ENCODE measurements at regions not wholly inside any gene's neighbourhood (a gene's known extent, or its start where the extent isn't known, plus 50 kb on each side); places are given as distances from the start of the nearest gene placed in this dataset.

DNA sequence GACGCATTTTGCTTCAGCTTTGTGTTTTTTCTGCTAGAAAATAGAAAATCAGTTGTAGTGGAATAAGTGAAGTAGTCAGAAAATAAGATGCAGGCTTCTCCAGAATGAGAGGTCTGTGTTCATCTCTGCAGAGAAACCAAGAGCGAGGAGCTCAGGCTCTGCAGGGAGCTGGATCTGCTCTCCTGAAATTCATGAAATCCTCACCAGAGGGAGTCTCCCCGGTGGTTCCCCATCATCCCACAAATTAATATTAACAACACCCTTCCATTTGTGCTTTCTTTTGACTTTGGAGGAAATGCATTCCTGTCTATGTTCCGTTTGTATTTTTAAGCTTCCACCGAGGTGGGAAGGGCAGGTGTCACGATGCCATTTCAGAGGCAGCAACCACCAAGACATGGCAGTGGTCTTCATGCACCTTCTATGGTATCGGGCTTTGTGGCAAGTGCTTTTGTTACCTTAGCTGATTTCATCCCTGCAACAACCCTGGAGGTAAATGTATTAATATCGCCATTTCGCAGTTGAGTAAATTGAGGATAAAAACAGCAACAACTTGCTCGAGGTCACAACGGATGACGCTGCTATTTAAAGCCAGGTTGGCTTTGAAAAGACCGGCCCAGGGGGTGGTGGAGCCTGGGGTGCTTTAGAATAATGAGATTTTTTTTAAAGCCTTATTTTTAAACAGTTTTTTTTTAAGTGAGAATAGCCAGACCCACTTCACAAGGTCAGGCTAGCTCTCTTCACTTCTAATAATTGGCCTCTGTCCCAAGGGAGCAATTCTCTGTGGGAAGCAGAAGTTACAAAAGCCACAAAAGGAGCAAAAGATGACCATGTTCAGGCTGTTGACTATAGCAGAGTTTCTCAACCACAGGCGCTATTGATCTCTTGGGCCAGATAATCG lies 367.6 kb upstream of the ERCC4 start:
- no peaks in the 10 kb centered on the region for H3K79me2 ChIP-seq (ENCODE audit: insufficient read depth, low read depth, low read length)
- no TSS peak for BruUV-seq (replicated peaks)
- no peak overlapping the region for H3K4me2 ChIP-seq (ENCODE audit: low read length)
- no peaks in the 10 kb centered on the region for H3K4me1 ChIP-seq (ENCODE audit: insufficient read depth, low read length, poor library complexity, severe bottlenecking)
- H3K9me3 ChIP-seq (ENCODE audit: low read length) = no peaks in the 10 kb centered on the region
- no peak overlapping the region for H3K27ac ChIP-seq (ENCODE audit: low read depth, low read length, poor library complexity, severe bottlenecking)
- intact Hi-C loops (cut with micrococcal nuclease; ENCODE audit: unreplicated experiment) = no loop called here
- H2AFZ ChIP-seq (ENCODE audit: low read length) = no peak overlapping the region
- DNase-seq (ENCODE audit: low spot score) = no peak
- TF ChIP-seq, protein P1, sequence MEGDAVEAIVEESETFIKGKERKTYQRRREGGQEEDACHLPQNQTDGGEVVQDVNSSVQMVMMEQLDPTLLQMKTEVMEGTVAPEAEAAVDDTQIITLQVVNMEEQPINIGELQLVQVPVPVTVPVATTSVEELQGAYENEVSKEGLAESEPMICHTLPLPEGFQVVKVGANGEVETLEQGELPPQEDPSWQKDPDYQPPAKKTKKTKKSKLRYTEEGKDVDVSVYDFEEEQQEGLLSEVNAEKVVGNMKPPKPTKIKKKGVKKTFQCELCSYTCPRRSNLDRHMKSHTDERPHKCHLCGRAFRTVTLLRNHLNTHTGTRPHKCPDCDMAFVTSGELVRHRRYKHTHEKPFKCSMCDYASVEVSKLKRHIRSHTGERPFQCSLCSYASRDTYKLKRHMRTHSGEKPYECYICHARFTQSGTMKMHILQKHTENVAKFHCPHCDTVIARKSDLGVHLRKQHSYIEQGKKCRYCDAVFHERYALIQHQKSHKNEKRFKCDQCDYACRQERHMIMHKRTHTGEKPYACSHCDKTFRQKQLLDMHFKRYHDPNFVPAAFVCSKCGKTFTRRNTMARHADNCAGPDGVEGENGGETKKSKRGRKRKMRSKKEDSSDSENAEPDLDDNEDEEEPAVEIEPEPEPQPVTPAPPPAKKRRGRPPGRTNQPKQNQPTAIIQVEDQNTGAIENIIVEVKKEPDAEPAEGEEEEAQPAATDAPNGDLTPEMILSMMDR (conservative IDR thresholded peaks at IDR 0.05; ENCODE audit: low read length) = no peak
- TF ChIP-seq EZH2phosphoT487 (IDR thresholded peaks at IDR 0.05; ENCODE audit: borderline replicate concordance, low read depth, low read length) = no peak
- H3K36me3 ChIP-seq (ENCODE audit: insufficient read depth, low read length) = no peaks in the 10 kb centered on the region
- no peaks in the 10 kb centered on the region for H4K20me1 ChIP-seq (ENCODE audit: insufficient read depth, low read length)
- H3K4me3 ChIP-seq (ENCODE audit: low read depth, low read length, poor library complexity, severe bottlenecking) = no peak overlapping the region
- ChIA-PET POLR2A (no interaction called here), CTCF (ENCODE audit: unreplicated experiment) (no interaction called here)
- H3K9me2 ChIP-seq (ENCODE audit: insufficient read depth, low read length) = no peaks in the 10 kb centered on the region

DNA sequence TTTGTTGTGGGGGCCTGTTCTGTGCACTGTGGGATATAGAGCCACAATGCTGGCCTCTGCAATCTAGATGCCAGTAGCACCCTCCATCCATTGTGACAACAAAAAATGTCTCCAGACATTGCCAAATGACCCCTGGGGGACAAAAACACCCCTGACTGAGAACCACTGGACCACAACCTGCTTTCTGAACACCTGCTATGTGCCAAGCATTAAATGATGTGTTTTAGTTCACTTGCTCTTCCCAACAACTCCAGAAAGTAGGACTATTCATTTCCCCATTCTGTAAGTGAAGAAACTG lies 367.0 kb upstream of the ERCC4 start:
- TF ChIP-seq, protein P1 (conservative IDR thresholded peaks at IDR 0.05; ENCODE audit: low read length) = no peak
- TF ChIP-seq EZH2phosphoT487 (IDR thresholded peaks at IDR 0.05; ENCODE audit: borderline replicate concordance, low read depth, low read length) = no peak
- no peaks in the 10 kb centered on the region for H4K20me1 ChIP-seq (ENCODE audit: insufficient read depth, low read length)
- no peaks in the 10 kb centered on the region for H3K4me1 ChIP-seq (ENCODE audit: insufficient read depth, low read length, poor library complexity, severe bottlenecking)
- no peaks in the 10 kb centered on the region for H3K9me3 ChIP-seq (ENCODE audit: low read length)
- no peaks in the 10 kb centered on the region for H3K9me2 ChIP-seq (ENCODE audit: insufficient read depth, low read length)
- CTCF ChIA-PET (ENCODE audit: unreplicated experiment) = no interaction called here
- no peaks in the 10 kb centered on the region for H3K79me2 ChIP-seq (ENCODE audit: insufficient read depth, low read depth, low read length)
- no peak for DNase-seq (ENCODE audit: low spot score)
- no peak overlapping the region for H2AFZ ChIP-seq (ENCODE audit: low read length)
- H3K27ac ChIP-seq (ENCODE audit: low read depth, low read length, poor library complexity, severe bottlenecking) = no peak overlapping the region
- no peak overlapping the region for H3K4me3 ChIP-seq (ENCODE audit: low read depth, low read length, poor library complexity, severe bottlenecking)
- H3K36me3 ChIP-seq (ENCODE audit: insufficient read depth, low read length) = no peaks in the 10 kb centered on the region
- BruUV-seq (replicated peaks) = no TSS peak
- POLR2A ChIA-PET = no interaction called here
- intact Hi-C loops (cut with micrococcal nuclease; ENCODE audit: unreplicated experiment) = no loop called here
- no peak overlapping the region for H3K4me2 ChIP-seq (ENCODE audit: low read length)

GRCh38 chr16:13553453-13553985 lies 366.4 kb upstream of the ERCC4 start:
- Histone ChIP-seq H3K9me2 (ENCODE audit: insufficient read depth, low read length) (no peaks in the 10 kb centered on the region), H3K4me2 (ENCODE audit: low read length) (no peak overlapping the region), H4K20me1 (ENCODE audit: insufficient read depth, low read length) (no peaks in the 10 kb centered on the region), H3K4me1 (ENCODE audit: insufficient read depth, low read length, poor library complexity, severe bottlenecking) (no peaks in the 10 kb centered on the region), H3K9me3 (ENCODE audit: low read length) (no peaks in the 10 kb centered on the region), H3K79me2 (ENCODE audit: insufficient read depth, low read depth, low read length) (no peaks in the 10 kb centered on the region), H3K27ac (ENCODE audit: low read depth, low read length, poor library complexity, severe bottlenecking) (no peak overlapping the region), H2AFZ (ENCODE audit: low read length) (peak overlapping the region; percentile 19; the same call in 1 of the 2 replicates), H3K4me3 (ENCODE audit: low read depth, low read length, poor library complexity, severe bottlenecking) (no peak overlapping the region), H3K36me3 (ENCODE audit: insufficient read depth, low read length) (no peaks in the 10 kb centered on the region)
- intact Hi-C loops (cut with micrococcal nuclease; ENCODE audit: unreplicated experiment) = no loop called here
- DNase-seq (ENCODE audit: low spot score) = no peak
- CTCF ChIA-PET (ENCODE audit: unreplicated experiment) = interaction anchor here (0.6 kb wide), 1 partner anchor 114 kb away, joined by 3 read pairs; no protein-coding TSS in a partner anchor
- TF ChIP-seq, protein P1 (conservative IDR thresholded peaks at IDR 0.05; ENCODE audit: low read length) = no peak
- TF ChIP-seq EZH2phosphoT487 (IDR thresholded peaks at IDR 0.05; ENCODE audit: borderline replicate concordance, low read depth, low read length) = no peak
- no TSS peak for BruUV-seq (replicated peaks)
- POLR2A ChIA-PET = no interaction called here

Data from OCI-LY7 (cell line).